ENCODE measurements at regions not wholly inside any gene's neighbourhood (a gene's known extent, or its start where the extent isn't known, plus 50 kb on each side); places are given as distances from the start of the nearest gene placed in this dataset.

- DNase-seq (ENCODE audit: low read depth) = no peak
- H3K4me3 ChIP-seq (ENCODE audit: control insufficient read depth, low read depth, low read length) = no peak overlapping the region
- no peak for TF ChIP-seq CTCF (IDR thresholded peaks at IDR 0.05; ENCODE audit: control insufficient read depth, insufficient read depth, low read depth, low read length, missing control alignments)
These were observed 448.9 kb downstream of the OCA2 start for GRCh38 chr15:27650244-27650643.

- TF ChIP-seq CTCF (IDR thresholded peaks at IDR 0.05; ENCODE audit: control insufficient read depth, insufficient read depth, low read depth, low read length, missing control alignments) = no peak
- no peak for DNase-seq (ENCODE audit: low read depth)
- no peak overlapping the region for H3K4me3 ChIP-seq (ENCODE audit: control insufficient read depth, low read depth, low read length)
These were observed 450.8 kb downstream of the OCA2 start for GRCh38 chr15:27648359-27648758.

- no peak for DNase-seq (ENCODE audit: low read depth)
- H3K4me3 ChIP-seq (ENCODE audit: control insufficient read depth, low read depth, low read length) = no peak overlapping the region
- TF ChIP-seq CTCF (IDR thresholded peaks at IDR 0.05; ENCODE audit: control insufficient read depth, insufficient read depth, low read depth, low read length, missing control alignments) = no peak
These were observed 452.6 kb downstream of the OCA2 start for GRCh38 chr15:27646531-27646930.

GRCh38 chr15:27645672-27646071 is 453.4 kb downstream of the OCA2 start:
- TF ChIP-seq CTCF (IDR thresholded peaks at IDR 0.05; ENCODE audit: control insufficient read depth, insufficient read depth, low read depth, low read length, missing control alignments) = no peak
- DNase-seq (ENCODE audit: low read depth) = no peak
- H3K4me3 ChIP-seq (ENCODE audit: control insufficient read depth, low read depth, low read length) = no peak overlapping the region

- no peak for TF ChIP-seq CTCF (IDR thresholded peaks at IDR 0.05; ENCODE audit: control insufficient read depth, insufficient read depth, low read depth, low read length, missing control alignments)
- DNase-seq (ENCODE audit: low read depth) = no peak
- no peak overlapping the region for H3K4me3 ChIP-seq (ENCODE audit: control insufficient read depth, low read depth, low read length)
These were observed 456.1 kb downstream of the OCA2 start for GRCh38 chr15:27642981-27643380.

GRCh38 chr15:27639595-27639994 is 459.5 kb downstream of the OCA2 start:
- no peak for DNase-seq (ENCODE audit: low read depth)
- no peak for TF ChIP-seq CTCF (IDR thresholded peaks at IDR 0.05; ENCODE audit: control insufficient read depth, insufficient read depth, low read depth, low read length, missing control alignments)
- H3K4me3 ChIP-seq (ENCODE audit: control insufficient read depth, low read depth, low read length) = no peak overlapping the region

GRCh38 chr15:27638958-27639357 is 460.2 kb downstream of the OCA2 start:
- no peak for DNase-seq (ENCODE audit: low read depth)

More at GRCh38 chr15:27638958-27639357, 460.2 kb downstream of the OCA2 start:
- no peak overlapping the region for H3K4me3 ChIP-seq (ENCODE audit: control insufficient read depth, low read depth, low read length)
- TF ChIP-seq CTCF (IDR thresholded peaks at IDR 0.05; ENCODE audit: control insufficient read depth, insufficient read depth, low read depth, low read length, missing control alignments) = no peak
